HG03342 (cell line): ENCODE measurements at regions not wholly inside any gene's neighbourhood (a gene's known extent, or its start where the extent isn't known, plus 50 kb on each side); places are given as distances from the start of the nearest gene placed in this dataset.

ENCODE experiments used
- ATAC-seq: cut with Tn5 transposase; IDR thresholded peaks from one replicate; pipeline ENCODE4 v1.9.1; 2021; ENCODE audit warnings: mild to moderate bottlenecking, moderate library complexity; ENCODE audit not compliant: unreplicated experiment

GRCh38 chr6:6376845-6377244 lies 56.4 kb upstream of the F13A1 start:
- ATAC-seq: no peak

- no peak for ATAC-seq
Measured at GRCh38 chr6:6377621-6378020, 57.2 kb upstream of the F13A1 start.

GRCh38 chr6:6379573-6379972 lies 59.1 kb upstream of the F13A1 start:
- no peak for ATAC-seq

- no peak for ATAC-seq
Measured at GRCh38 chr6:6384520-6384919, 64.1 kb upstream of the F13A1 start.

GRCh38 chr6:6386010-6386409 lies 65.5 kb upstream of the F13A1 start:
- ATAC-seq: no peak

GRCh38 chr6:6390849-6391602 lies 70.6 kb upstream of the F13A1 start:
- ATAC-seq: peak; percentile 63

- ATAC-seq: peak; percentile 62
Measured at GRCh38 chr6:6392214-6393068, 72.0 kb upstream of the F13A1 start.

GRCh38 chr6:6393069-6393529 lies 72.6 kb upstream of the F13A1 start:
- ATAC-seq: peak; percentile 13

GRCh38 chr6:6395581-6396197 lies 75.2 kb upstream of the F13A1 start:
- no peak for ATAC-seq

- no peak for ATAC-seq
Measured at GRCh38 chr6:6397842-6398241, 77.4 kb upstream of the F13A1 start.

GRCh38 chr6:6399568-6399967 lies 79.1 kb upstream of the F13A1 start:
- no peak for ATAC-seq

GRCh38 chr6:6401401-6401800 lies 80.9 kb upstream of the F13A1 start:
- no peak for ATAC-seq

- no peak for ATAC-seq
Measured at GRCh38 chr6:6402006-6402405, 81.5 kb upstream of the F13A1 start.

- no peak for ATAC-seq
Measured at GRCh38 chr6:6402591-6402990, 82.1 kb upstream of the F13A1 start.

GRCh38 chr6:6405031-6405430 lies 84.6 kb upstream of the F13A1 start:
- no peak for ATAC-seq

- no peak for ATAC-seq
Measured at GRCh38 chr6:6405997-6406714, 85.7 kb upstream of the F13A1 start.

- ATAC-seq: no peak
Measured at GRCh38 chr6:6406715-6407070, 86.2 kb upstream of the F13A1 start.

- peak; percentile 94 for ATAC-seq
Measured at GRCh38 chr6:6407071-6407741, 86.7 kb upstream of the F13A1 start.

- no peak for ATAC-seq
Measured at GRCh38 chr6:6409397-6410030, 89.1 kb upstream of the F13A1 start.

- ATAC-seq: no peak
Measured at GRCh38 chr6:6411115-6411514, 90.7 kb upstream of the F13A1 start.
